HUES48 (cell line): ENCODE measurements at regions not wholly inside any gene's neighbourhood (a gene's known extent, or its start where the extent isn't known, plus 50 kb on each side); places are given as distances from the start of the nearest gene placed in this dataset.

ENCODE experiments used
- H3K27ac ChIP-seq: one replicate; pipeline ENCODE4 v1.7.0; 2013; ENCODE audit warnings: low read depth, low read length, inconsistent platforms
- H3K27me3 ChIP-seq: 2 replicates; pipeline ENCODE4 v1.6.1; 2013; ENCODE audit warnings: mild to moderate bottlenecking, low read length; ENCODE audit not compliant: control insufficient read depth, insufficient read depth
- H3K36me3 ChIP-seq: 2 replicates; pipeline ENCODE4 v1.6.1; 2013; ENCODE audit warnings: low read length; ENCODE audit not compliant: control insufficient read depth, insufficient read depth
- H3K4me1 ChIP-seq: 2 replicates; pipeline ENCODE4 v1.6.1; 2013; ENCODE audit warnings: mild to moderate bottlenecking, low read length; ENCODE audit not compliant: control insufficient read depth, insufficient read depth
- H3K4me3 ChIP-seq: 2 replicates; pipeline ENCODE4 v1.5.1; 2013; ENCODE audit warnings: mild to moderate bottlenecking, low read depth, low read length
- H3K9ac ChIP-seq: 2 replicates; pipeline ENCODE4 v1.6.1; 2013; ENCODE audit warnings: mild to moderate bottlenecking, low read depth, low read length, moderate library complexity
- H3K9me3 ChIP-seq: 2 replicates; pipeline ENCODE4 v1.6.1; 2013; ENCODE audit warnings: low read length; ENCODE audit not compliant: control insufficient read depth, insufficient read depth

DNA sequence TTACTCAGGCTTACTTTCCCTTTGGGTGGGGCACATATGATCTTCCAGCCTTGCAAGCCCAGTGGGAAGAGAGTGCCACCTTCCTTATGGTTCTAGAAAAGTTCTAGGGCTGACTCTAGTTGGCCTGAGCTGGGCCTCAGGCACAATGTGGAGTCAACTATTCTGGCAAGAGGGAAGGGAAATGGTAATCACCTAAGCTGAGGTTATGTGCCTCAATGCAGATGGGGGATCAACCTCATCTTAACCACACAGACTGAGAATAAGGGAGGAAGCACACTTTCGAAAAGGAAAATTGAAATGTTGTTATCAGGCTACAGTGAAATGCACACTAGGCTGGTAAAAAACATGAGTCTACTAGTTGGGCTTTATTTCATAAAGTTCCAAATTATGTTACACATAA is 77.5 kb upstream of the RMST start:
- H3K27me3 ChIP-seq: no peaks in the 10 kb centered on the region
- H3K36me3 ChIP-seq: no peaks in the 10 kb centered on the region
- no peaks in the 10 kb centered on the region for H3K4me1 ChIP-seq
- no peaks in the 10 kb centered on the region for H3K9me3 ChIP-seq
- H3K27ac ChIP-seq: no peak overlapping the region
- no peak overlapping the region for H3K9ac ChIP-seq
- no peak overlapping the region for H3K4me3 ChIP-seq

- Histone ChIP-seq H3K4me3 (no peak overlapping the region), H3K4me1 (no peaks in the 10 kb centered on the region), H3K9me3 (no peaks in the 10 kb centered on the region), H3K27me3 (no peaks in the 10 kb centered on the region), H3K9ac (no peak overlapping the region), H3K36me3 (no peaks in the 10 kb centered on the region), H3K27ac (no peak overlapping the region)
These were observed 76.4 kb upstream of the RMST start for GRCh38 chr12:97386133-97386581.

DNA sequence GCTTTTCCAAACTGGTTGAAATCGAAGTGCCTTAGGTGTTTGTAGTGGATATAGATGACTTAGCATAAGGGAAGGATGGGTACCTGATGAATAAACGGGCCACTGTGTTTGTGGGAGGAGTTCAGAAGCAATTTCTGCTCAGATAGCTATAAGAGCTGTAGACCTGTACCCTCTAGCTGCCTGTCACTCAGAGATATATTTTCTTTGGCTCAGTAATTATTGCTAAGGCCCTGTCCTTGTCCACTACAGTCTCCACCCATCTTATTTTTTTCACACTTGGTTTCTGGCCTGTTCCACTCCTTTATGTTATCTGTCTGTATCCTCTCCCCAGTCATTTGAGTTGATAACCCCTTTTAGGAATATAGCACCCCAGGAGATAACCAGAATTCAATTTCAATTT is 74.8 kb upstream of the RMST start:
- no peaks in the 10 kb centered on the region for H3K27me3 ChIP-seq
- H3K27ac ChIP-seq: no peak overlapping the region
- H3K36me3 ChIP-seq: no peaks in the 10 kb centered on the region
- no peaks in the 10 kb centered on the region for H3K4me1 ChIP-seq
- H3K4me3 ChIP-seq: no peak overlapping the region
- no peaks in the 10 kb centered on the region for H3K9me3 ChIP-seq
- no peak overlapping the region for H3K9ac ChIP-seq

DNA sequence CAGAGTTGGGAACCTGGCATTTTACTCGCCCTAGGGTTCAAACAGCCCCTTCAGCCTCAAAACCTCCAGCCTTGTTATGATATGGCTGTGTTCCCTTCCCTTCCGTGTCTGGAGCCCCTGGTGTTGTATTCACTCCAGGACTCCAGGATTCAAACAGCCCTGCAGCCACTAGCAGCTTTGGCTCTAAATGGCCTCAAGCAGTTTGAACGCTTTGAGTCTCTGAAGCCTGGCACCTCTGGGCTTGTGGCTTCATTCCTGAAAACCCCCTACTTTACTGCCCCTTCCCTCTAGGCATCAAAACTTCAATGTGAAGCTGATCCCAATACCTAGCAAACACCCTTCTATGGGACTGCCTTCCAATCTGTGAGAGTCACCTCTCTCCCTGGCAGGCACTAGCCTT is 67.9 kb upstream of the RMST start:
- no peaks in the 10 kb centered on the region for H3K9me3 ChIP-seq
- H3K27ac ChIP-seq: no peak overlapping the region
- H3K9ac ChIP-seq: no peak overlapping the region
- H3K27me3 ChIP-seq: no peaks in the 10 kb centered on the region
- H3K4me3 ChIP-seq: no peak overlapping the region
- H3K4me1 ChIP-seq: peaks cover 20% of the 10 kb centered on the region
- no peaks in the 10 kb centered on the region for H3K36me3 ChIP-seq

DNA sequence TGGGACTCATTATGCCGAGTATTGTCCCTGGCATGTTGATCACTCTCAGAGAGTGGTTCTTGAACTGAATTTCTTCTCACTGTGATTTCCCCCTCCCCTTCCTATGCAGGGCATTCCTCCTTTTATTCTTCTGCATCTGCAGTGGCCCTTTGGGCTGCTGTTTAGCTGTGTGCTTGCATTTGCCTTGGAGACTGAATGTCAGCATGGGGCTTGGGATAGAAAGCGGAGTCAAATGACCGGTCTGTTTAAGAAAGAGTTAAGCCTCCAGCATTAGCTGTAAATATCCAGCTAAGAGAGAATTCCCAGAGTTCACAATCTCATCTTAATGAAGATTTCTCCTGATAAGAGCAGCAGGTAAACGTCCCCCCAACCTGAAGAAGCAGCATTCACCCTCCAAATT is 65.6 kb upstream of the RMST start:
- no peaks in the 10 kb centered on the region for H3K9me3 ChIP-seq
- H3K36me3 ChIP-seq: no peaks in the 10 kb centered on the region
- H3K27me3 ChIP-seq: no peaks in the 10 kb centered on the region
- peak overlapping the region; percentile 26; the same call in 1 of the 2 replicates for H3K4me3 ChIP-seq
- H3K9ac ChIP-seq: no peak overlapping the region
- H3K4me1 ChIP-seq: peaks cover 20% of the 10 kb centered on the region
- H3K27ac ChIP-seq: peak overlapping the region; percentile 95

DNA sequence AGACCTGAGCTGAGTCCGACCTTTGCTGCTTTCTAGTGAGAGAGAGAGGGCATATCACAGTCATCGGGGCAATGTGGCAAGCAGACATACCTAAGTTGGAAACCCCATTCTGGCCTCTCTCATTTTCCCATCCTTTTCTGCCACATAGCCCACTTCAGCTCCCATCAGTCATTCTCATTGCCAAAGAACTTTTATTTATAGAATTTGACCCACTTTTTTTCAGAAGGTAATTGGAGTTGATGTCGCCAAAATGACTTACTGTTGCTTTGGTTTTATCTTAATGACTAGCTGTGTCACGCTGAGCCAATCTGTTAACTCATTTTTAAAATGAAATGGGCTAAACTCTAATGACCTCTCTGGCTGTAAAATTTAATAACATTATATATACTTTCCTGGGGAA is 63.9 kb upstream of the RMST start:
- H3K27ac ChIP-seq: no peak overlapping the region
- no peaks in the 10 kb centered on the region for H3K27me3 ChIP-seq
- no peaks in the 10 kb centered on the region for H3K36me3 ChIP-seq
- no peak overlapping the region for H3K4me3 ChIP-seq
- no peaks in the 10 kb centered on the region for H3K9me3 ChIP-seq
- no peak overlapping the region for H3K9ac ChIP-seq
- peaks cover 20% of the 10 kb centered on the region for H3K4me1 ChIP-seq

GRCh38 chr12:97404093-97404492 is 58.5 kb upstream of the RMST start:
- Histone ChIP-seq H3K9me3 (no peaks in the 10 kb centered on the region), H3K9ac (no peak overlapping the region), H3K4me3 (no peak overlapping the region), H3K27me3 (no peaks in the 10 kb centered on the region), H3K4me1 (peaks cover 4% of the 10 kb centered on the region; the same call in 1 of the 2 replicates), H3K36me3 (no peaks in the 10 kb centered on the region), H3K27ac (no peak overlapping the region)

DNA sequence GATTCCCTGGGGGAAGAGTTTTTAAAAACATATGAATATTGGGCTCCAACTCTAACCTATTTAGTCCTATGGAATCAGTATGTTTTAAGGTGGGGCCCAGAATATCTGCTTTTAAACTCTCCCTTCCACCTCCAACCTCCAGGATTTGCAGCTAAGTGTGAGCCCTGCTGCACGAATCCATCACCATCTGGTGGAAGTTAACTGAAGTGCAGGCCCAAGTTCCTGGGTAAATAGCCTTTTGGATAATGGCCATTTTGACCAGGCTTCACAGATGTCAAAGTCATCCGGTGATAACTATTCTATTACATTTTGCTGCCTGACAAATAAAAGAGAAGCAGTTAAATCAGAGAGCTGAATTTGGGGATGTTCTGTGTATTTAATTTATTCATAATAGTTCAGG is 58.1 kb upstream of the RMST start:
- Histone ChIP-seq H3K4me1 (peaks cover 4% of the 10 kb centered on the region; the same call in 1 of the 2 replicates), H3K9me3 (no peaks in the 10 kb centered on the region), H3K27ac (no peak overlapping the region), H3K36me3 (no peaks in the 10 kb centered on the region), H3K27me3 (no peaks in the 10 kb centered on the region), H3K4me3 (no peak overlapping the region), H3K9ac (no peak overlapping the region)

- Histone ChIP-seq H3K9ac (no peak overlapping the region), H3K9me3 (no peaks in the 10 kb centered on the region), H3K4me3 (no peak overlapping the region), H3K27me3 (no peaks in the 10 kb centered on the region), H3K36me3 (no peaks in the 10 kb centered on the region), H3K4me1 (peaks cover 4% of the 10 kb centered on the region; the same call in 1 of the 2 replicates), H3K27ac (no peak overlapping the region)
These were observed 54.2 kb upstream of the RMST start for GRCh38 chr12:97408363-97408762.

- H3K27me3 ChIP-seq: no peaks in the 10 kb centered on the region
- H3K4me1 ChIP-seq: no peaks in the 10 kb centered on the region
- H3K27ac ChIP-seq: no peak overlapping the region
- H3K36me3 ChIP-seq: no peaks in the 10 kb centered on the region
- H3K9ac ChIP-seq: no peak overlapping the region
- no peaks in the 10 kb centered on the region for H3K9me3 ChIP-seq
- no peak overlapping the region for H3K4me3 ChIP-seq
These were observed 51.3 kb upstream of the RMST start for GRCh38 chr12:97411341-97411740.
